K562 (cell line): ENCODE measurements at regions not wholly inside any gene's neighbourhood (a gene's known extent, or its start where the extent isn't known, plus 50 kb on each side); places are given as distances from the start of the nearest gene placed in this dataset.
A peak's percentile ranks its signal among the peaks of the same experiment; 100 is the strongest.

Source experiments
- ATAC-seq: fragments of 200-7000 bp; cut with Tn5 transposase; 3 replicates; pipeline ENCODE4 v1.9.1; 2020; ENCODE audit warnings: moderate library complexity
- BruUV-seq: library from RNA; stranded (reverse); fragments of 400-500 nt; replicated peaks from 2 replicates; lab custom pipeline; 2021; lab: Mats Ljungman, UMichigan
- CTCF ChIA-PET: fragments of 300-600 bp; formaldehyde crosslinking; extraction: SDS; loops from one replicate; lab custom pipeline; 2021; ENCODE audit warnings: low intra/inter-chr PET ratio; lab: Yijun Ruan, JAX
- POLR2A ChIA-PET: fragments of 300-600, 350-650 bp; sonication (Branson Sonifier 250); formaldehyde crosslinking; extraction: SDS; loops from one replicate; lab custom pipeline; 2021; ENCODE audit warnings: antibody characterized with exemption, inconsistent platforms; lab: Yijun Ruan, JAX
- DNase-seq, 4 experiments: peaks; one replicate each; pipeline versions ENCODE4 v3.0.0 to v3.0.0-alpha.2; 2011 to 2018; ENCODE audit warnings: low spot score in 3 of 4, mixed read lengths in 3 of 4; ENCODE audit errors: extremely low read depth in 1 of 4
- FAIRE-seq: peaks from 2 replicates; lab custom pipeline; 2011; peaks lifted over from hg19 to GRCh38; lab: Jason Lieb, UNC
- H2AFZ ChIP-seq: 2 replicates; pipeline ENCODE4 v1.6.0; 2011; ENCODE audit warnings: low read depth, low read length, control low read depth, inconsistent platforms
- H3K27ac ChIP-seq: fragments of 200-600 bp; 3 replicates; pipeline ENCODE4 v1.8.0; 2011; ENCODE audit warnings: low read depth, mild to moderate bottlenecking, control low read depth, inconsistent platforms, low read length, moderate library complexity, mixed read lengths; ENCODE audit errors: extremely low read depth
- H3K27me3 ChIP-seq, 2 experiments: fragments of 300-600 bp in 1 of 2; 2 replicates in 1 of 2; 3 replicates in 1 of 2; pipeline versions ENCODE4 v1.6.0 to v1.8.0; 2011; ENCODE audit warnings: inconsistent platforms in 2 of 2, low read length in 2 of 2, mild to moderate bottlenecking in 1 of 2, mixed read lengths in 1 of 2, moderate library complexity in 1 of 2; ENCODE audit not compliant: control insufficient read depth in 2 of 2, insufficient read depth in 2 of 2
- H3K36me3 ChIP-seq: fragments of 300-600 bp; 3 replicates; pipeline ENCODE4 v1.8.0; 2011; ENCODE audit warnings: mild to moderate bottlenecking, low read length, inconsistent platforms; ENCODE audit not compliant: control insufficient read depth, insufficient read depth
- H3K4me1 ChIP-seq, 2 experiments: fragments of 200-600 bp in 1 of 2; replicated peaks in 1 of 2; 2 replicates in 1 of 2; 3 replicates in 1 of 2; pipeline versions ENCODE4 v1.5.1 to v1.8.0; 2011; ENCODE audit warnings: inconsistent platforms in 2 of 2, low read length in 2 of 2, mild to moderate bottlenecking in 1 of 2, mixed read lengths in 1 of 2, moderate library complexity in 1 of 2; ENCODE audit not compliant: control insufficient read depth in 2 of 2, insufficient read depth in 2 of 2
- H3K4me2 ChIP-seq: 2 replicates; pipeline ENCODE4 v1.6.1; 2011; ENCODE audit warnings: low read length, control low read depth, inconsistent platforms, mixed read lengths; ENCODE audit not compliant: insufficient read depth
- H3K4me3 ChIP-seq: fragments of 200-600 bp; sonication (generic), shearing (Covaris generic); 2 replicates; pipeline ENCODE4 v1.5.1; 2016; ENCODE audit warnings: control low read depth, inconsistent platforms
- H3K79me2 ChIP-seq: fragments of 200-600 bp; 3 replicates; pipeline ENCODE4 v1.8.0; 2011; ENCODE audit warnings: low read length, inconsistent platforms; ENCODE audit not compliant: control insufficient read depth, insufficient read depth
- H3K9ac ChIP-seq, 2 experiments: 2 replicates each; pipeline versions ENCODE4 v1.6.0 to v1.6.1; 2011; ENCODE audit warnings: low read depth in 2 of 2, low read length in 2 of 2, control low read depth in 1 of 2, inconsistent platforms in 1 of 2, mild to moderate bottlenecking in 1 of 2, mixed read lengths in 1 of 2; ENCODE audit not compliant: insufficient read depth in 1 of 2
- H3K9me1 ChIP-seq: one replicate; pipeline ENCODE4 v1.6.0; 2011; ENCODE audit warnings: inconsistent platforms, mild to moderate bottlenecking, low read length, moderate library complexity; ENCODE audit not compliant: control insufficient read depth, insufficient read depth
- H3K9me3 ChIP-seq: replicated peaks from 2 replicates; pipeline ENCODE4 v1.5.1; 2011; ENCODE audit warnings: low read depth, low read length, inconsistent platforms; ENCODE audit not compliant: control insufficient read depth, insufficient read depth
- H4K20me1 ChIP-seq: replicated peaks from 2 replicates; pipeline ENCODE4 v1.6.1; 2011; ENCODE audit warnings: low read length, inconsistent platforms, mixed read lengths; ENCODE audit not compliant: control insufficient read depth, insufficient read depth
- ARNT ChIP-seq, 2 experiments: fragments of 450-650 bp; IDR thresholded peaks; 2 replicates each; pipeline ENCODE4 v1.6.1; 2016; ENCODE audit warnings: mild to moderate bottlenecking in 1 of 2
- ATF7 ChIP-seq: fragments of 450-650 bp; IDR thresholded peaks from 2 replicates; pipeline ENCODE4 v1.7.1; 2014; ENCODE audit warnings: mild to moderate bottlenecking, moderate library complexity
- CREBBP ChIP-seq: IDR thresholded peaks from one replicate; pipeline ENCODE4 v1.6.1; 2012; ENCODE audit warnings: low read depth, mild to moderate bottlenecking, control low read depth, inconsistent platforms, low read length
- DEAF1 ChIP-seq: fragments of 450-650 bp; formaldehyde crosslinking; IDR thresholded peaks from 2 replicates; pipeline ENCODE4 v1.4.0; 2020; ENCODE audit warnings: mild to moderate bottlenecking, moderate library complexity
- FOXA3 ChIP-seq, 2 experiments: fragments of 450-650 bp in 1 of 2; sonication (generic) in 1 of 2; formaldehyde crosslinking; IDR thresholded peaks in 1 of 2; conservative IDR thresholded peaks in 1 of 2; 2 replicates each; pipeline versions ENCODE4 v1.4.0 to v1.8.0; 2020 to 2022; ENCODE audit warnings: mild to moderate bottlenecking in 2 of 2, missing genetic modification reagents in 1 of 2
- KLF6 ChIP-seq: fragments of 250-450 bp; sonication (Bioruptor Pico); IDR thresholded peaks from 2 replicates; pipeline ENCODE4 v1.4.0; 2020; ENCODE audit warnings: mild to moderate bottlenecking, moderate library complexity, borderline replicate concordance
- NFXL1 ChIP-seq: fragments of 450-650 bp; formaldehyde crosslinking; IDR thresholded peaks from 2 replicates; pipeline ENCODE4 v1.4.0; 2021; ENCODE audit warnings: mild to moderate bottlenecking
- TAF1 ChIP-seq: IDR thresholded peaks from 2 replicates; pipeline ENCODE4 v1.6.1; 2011; ENCODE audit warnings: mild to moderate bottlenecking, low read length, moderate library complexity; ENCODE audit not compliant: insufficient read depth, control insufficient read depth, severe bottlenecking; ENCODE audit errors: extremely low read depth
- TEAD1 ChIP-seq, 2 experiments: fragments of 450-650 bp in 1 of 2; sonication (generic) in 1 of 2; formaldehyde crosslinking; IDR thresholded peaks; 2 replicates each; pipeline versions ENCODE4 v1.4.0 to v1.8.0; 2020 to 2022; ENCODE audit warnings: mild to moderate bottlenecking in 2 of 2, missing genetic modification reagents in 1 of 2
- ZFX ChIP-seq: sonication (generic); formaldehyde crosslinking; IDR thresholded peaks from 2 replicates; pipeline ENCODE4 v1.8.0; 2022; ENCODE audit warnings: mild to moderate bottlenecking, missing genetic modification reagents, moderate library complexity
- ZNF232 ChIP-seq: sonication (generic); formaldehyde crosslinking; IDR thresholded peaks from 2 replicates; pipeline ENCODE4 v1.8.0; 2022; ENCODE audit warnings: mild to moderate bottlenecking, missing genetic modification reagents
- ZNF280B ChIP-seq: fragments of 250-450 bp; sonication (Bioruptor Pico); IDR thresholded peaks from 2 replicates; pipeline ENCODE4 v1.5.1; 2021; ENCODE audit warnings: mild to moderate bottlenecking
- ZNF589 ChIP-seq: fragments of 200-800 bp; sonication (Bioruptor generic); IDR thresholded peaks from 2 replicates; pipeline ENCODE4 v1.6.1; 2016; ENCODE audit warnings: low read depth, missing genetic modification characterization, missing compliant biosample characterization
- ZNF696 ChIP-seq: fragments of 250-450 bp; sonication (Bioruptor Pico); conservative IDR thresholded peaks from 2 replicates; pipeline ENCODE4 v1.4.0; 2020; ENCODE audit warnings: mild to moderate bottlenecking, moderate library complexity
- ZSCAN29 ChIP-seq: fragments of 450-650 bp; IDR thresholded peaks from 2 replicates; pipeline ENCODE4 v1.6.1; 2017
- WGBS: fragments of 100-300 bp; shearing (Covaris generic); methylation state at CpG from one replicate; pipeline ENCODE4 v1.1.6; 2016; ENCODE audit warnings: low coverage, mixed read lengths; ENCODE audit not compliant: insufficient coverage; ENCODE audit errors: missing lambda C conversion rate; 5-methylcytosine and 5-hydroxymethylcytosine counted together
- in situ Hi-C: fragments of 300-500 bp; cut with MboI; formaldehyde crosslinking; loops from 4 replicates; pipeline ENCODE4 v1.15.0; 2018; ENCODE audit warnings: inconsistent platforms, mixed read lengths
- intact Hi-C: fragments of 100-400 bp; cut with micrococcal nuclease; formaldehyde crosslinking; loops from 2 replicates; pipeline ENCODE4 v1.14.2; 2022

DNA sequence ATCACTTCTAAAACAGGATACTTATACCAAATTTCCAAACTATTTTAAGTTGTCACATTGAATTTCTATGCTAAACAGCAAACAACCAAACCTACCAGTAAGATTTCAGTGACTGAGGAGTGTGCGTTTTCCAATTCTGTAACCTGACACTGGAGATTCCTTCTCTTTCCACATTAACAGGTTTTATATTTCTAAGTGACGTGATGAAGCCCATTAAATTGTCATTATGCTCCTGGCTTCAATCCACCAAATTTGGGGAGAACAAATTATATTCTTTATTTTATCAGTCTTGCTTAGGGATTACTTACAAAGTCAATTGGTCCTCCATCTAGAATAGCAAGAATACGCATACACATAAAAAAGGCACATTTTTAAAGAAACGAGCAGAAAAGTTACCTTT lies 764.8 kb upstream of the NR2F2 start:
- H3K27me3 ChIP-seq = no peaks in the 10 kb centered on the region
- ATAC-seq (no peak), DNase-seq (no peak), FAIRE-seq (peak; percentile 54)
- no peak overlapping the region for H3K27ac ChIP-seq
- CTCF ChIA-PET = no interaction called here
- BruUV-seq = no TSS peak
- no peaks in the 10 kb centered on the region for H4K20me1 ChIP-seq
- no peak overlapping the region for H3K4me3 ChIP-seq
- POLR2A ChIA-PET = interaction anchor here (0.7 kb wide), 1 partner anchor 1190 kb away, joined by 3 read pairs; no protein-coding TSS in a partner anchor
- WGBS = 42% methylated on average over 4 of the region's 4 CpGs
- H2AFZ ChIP-seq = no peak overlapping the region
- no peaks in the 10 kb centered on the region for H3K9me1 ChIP-seq
- H3K4me1 ChIP-seq = no peaks in the 10 kb centered on the region
- no peak overlapping the region for H3K4me2 ChIP-seq
- no peaks in the 10 kb centered on the region for H3K36me3 ChIP-seq
- TF ChIP-seq KLF6 (CRISPR knock-in tag) = no peak
- TF ChIP-seq TAF1 = no peak
- TF ChIP-seq NFXL1 (CRISPR knock-in tag) = no peak
- TF ChIP-seq ZNF696 (CRISPR knock-in tag) = no peak
- TF ChIP-seq ZNF589 (CRISPR knock-in tag) = no peak
- no peak for TF ChIP-seq ZNF232 (CRISPR knock-in tag)
- no peaks in the 10 kb centered on the region for H3K9me3 ChIP-seq
- no peaks in the 10 kb centered on the region for H3K79me2 ChIP-seq
- no peak overlapping the region for H3K9ac ChIP-seq
- in situ Hi-C loops = no loop called here
- intact Hi-C loops = no loop called here

DNA sequence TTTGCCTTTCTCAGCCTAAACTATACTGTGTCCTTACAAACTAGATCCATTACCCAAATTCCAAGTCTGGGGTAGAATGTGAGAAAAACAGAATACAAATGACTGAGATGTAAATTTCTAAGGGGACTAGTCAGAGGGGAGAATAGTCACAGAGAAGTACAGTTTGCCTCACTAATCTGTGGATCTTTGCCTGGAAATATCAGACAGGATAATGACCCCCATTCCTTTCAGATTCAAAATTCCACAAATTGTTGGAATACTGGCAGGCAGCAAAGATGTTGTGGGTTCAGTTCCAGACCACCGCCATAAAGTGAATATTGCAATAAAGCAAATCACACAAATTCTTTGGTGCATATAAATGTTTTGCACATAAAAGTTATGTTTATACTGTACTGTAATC lies 762.8 kb upstream of the NR2F2 start:
- Histone ChIP-seq H3K27ac (no peak overlapping the region), H3K9me1 (no peaks in the 10 kb centered on the region), H3K79me2 (no peaks in the 10 kb centered on the region), H3K36me3 (no peaks in the 10 kb centered on the region), H3K4me2 (no peak overlapping the region), H3K27me3 (no peaks in the 10 kb centered on the region), H3K9ac (no peak overlapping the region), H3K9me3 (peaks cover 5% of the 10 kb centered on the region), H3K4me3 (no peak overlapping the region), H2AFZ (no peak overlapping the region), H3K4me1 (no peaks in the 10 kb centered on the region), H4K20me1 (no peaks in the 10 kb centered on the region)
- TF ChIP-seq ZFX (no peak), CREBBP (no peak), KLF6 (CRISPR knock-in tag) (no peak), TEAD1 (CRISPR knock-in tag; IDR thresholded peaks at IDR 0.05) (no peak), ZSCAN29 (no peak), FOXA3 (CRISPR knock-in tag; conservative IDR thresholded peaks at IDR 0.05 in 1 of 2, IDR thresholded peaks at IDR 0.05 in 1 of 2) (no peak), ATF7 (no peak), DEAF1 (CRISPR knock-in tag) (no peak), ARNT (IDR thresholded peaks at IDR 0.05) (no peak), ZNF280B (CRISPR knock-in tag) (no peak)
- FAIRE-seq (no peak), DNase-seq (no peak), ATAC-seq (no peak)
- ChIA-PET CTCF (no interaction called here), POLR2A (no interaction called here)
- in situ Hi-C loops (no loop called here), intact Hi-C loops (no loop called here)
- no TSS peak for BruUV-seq
- 46% methylated on average over 1 of the region's 1 CpG for WGBS
